ENCODE measurements at regions not wholly inside any gene's neighbourhood (a gene's known extent, or its start where the extent isn't known, plus 50 kb on each side); places are given as distances from the start of the nearest gene placed in this dataset.

GRCh38 chr3:13251166-13251903 lies 168.8 kb downstream of the NUP210 start:
- intact Hi-C loops (cut with DNase I) = no loop called here
- no peak for DNase-seq (ENCODE audit: low spot score)

GRCh38 chr3:13249664-13250390 lies 170.3 kb downstream of the NUP210 start:
- DNase-seq (ENCODE audit: low spot score) = no peak
- intact Hi-C loops (cut with DNase I) = no loop called here

GRCh38 chr3:13248640-13249039 lies 171.5 kb downstream of the NUP210 start:
- DNase-seq (ENCODE audit: low spot score) = no peak
- intact Hi-C loops (cut with DNase I) = no loop called here

GRCh38 chr3:13245615-13245978 lies 172.4 kb upstream of the IQSEC1 start:
- intact Hi-C loops (cut with DNase I) = no loop called here
- no peak for DNase-seq (ENCODE audit: low spot score)

GRCh38 chr3:13243586-13243985 lies 170.4 kb upstream of the IQSEC1 start:
- DNase-seq (ENCODE audit: low spot score) = no peak
- intact Hi-C loops (cut with DNase I) = no loop called here

- no peak for DNase-seq (ENCODE audit: low spot score)
- intact Hi-C loops (cut with DNase I) = no loop called here
Observed at GRCh38 chr3:13242364-13242737, 169.1 kb upstream of the IQSEC1 start.

GRCh38 chr3:13241621-13242363 lies 168.6 kb upstream of the IQSEC1 start:
- intact Hi-C loops (cut with DNase I) = no loop called here
- DNase-seq (ENCODE audit: low spot score) = no peak

- intact Hi-C loops (cut with DNase I) = no loop called here
- DNase-seq (ENCODE audit: low spot score) = no peak
Observed at GRCh38 chr3:13240928-13241618, 167.8 kb upstream of the IQSEC1 start.

- DNase-seq (ENCODE audit: low spot score) = no peak
- intact Hi-C loops (cut with DNase I) = no loop called here
Observed at GRCh38 chr3:13239467-13239760, 166.2 kb upstream of the IQSEC1 start.

- intact Hi-C loops (cut with DNase I) = no loop called here
- no peak for DNase-seq (ENCODE audit: low spot score)
Observed at GRCh38 chr3:13238687-13239466, 165.6 kb upstream of the IQSEC1 start.

GRCh38 chr3:13237776-13238490 lies 164.7 kb upstream of the IQSEC1 start:
- intact Hi-C loops (cut with DNase I) = no loop called here

GRCh38 chr3:13236557-13237173 lies 163.4 kb upstream of the IQSEC1 start:
- no peak for DNase-seq (ENCODE audit: low spot score)
- intact Hi-C loops (cut with DNase I) = no loop called here

More at GRCh38 chr3:13237776-13238490, 164.7 kb upstream of the IQSEC1 start:
- DNase-seq (ENCODE audit: low spot score) = no peak

GRCh38 chr3:13235897-13236296 lies 162.7 kb upstream of the IQSEC1 start:
- DNase-seq (ENCODE audit: low spot score) = no peak
- intact Hi-C loops (cut with DNase I) = no loop called here

GRCh38 chr3:13235079-13235478 lies 161.8 kb upstream of the IQSEC1 start:
- intact Hi-C loops (cut with DNase I) = no loop called here
- no peak for DNase-seq (ENCODE audit: low spot score)

GRCh38 chr3:13234666-13235065 lies 161.4 kb upstream of the IQSEC1 start:
- no peak for DNase-seq (ENCODE audit: low spot score)
- intact Hi-C loops (cut with DNase I) = no loop called here

- DNase-seq (ENCODE audit: low spot score) = no peak
- intact Hi-C loops (cut with DNase I) = no loop called here
Observed at GRCh38 chr3:13233487-13234485, 160.6 kb upstream of the IQSEC1 start.
